Hematopoietic multipotent progenitor cell treated with erythropoietin and hydrocortisone succinate and interleukin-3 and kit ligand, for 17 days (in vitro differentiated cells): ENCODE measurements at regions not wholly inside any gene's neighbourhood (a gene's known extent, or its start where the extent isn't known, plus 50 kb on each side); places are given as distances from the start of the nearest gene placed in this dataset.
"Not testable (repeated sequence)": the region's sequence is repeated elsewhere in the genome, so short reads cannot be mapped to it uniquely, and the experiment has no call there.

Experiments
- DNase-seq: peaks from one replicate; pipeline ENCODE4 v3.0.0-alpha.2; 2015; ENCODE audit warnings: low spot score

GRCh38 chr3:187795207-187795960, 50.1 kb upstream of the BCL6 start:
- DNase-seq, result no peak

GRCh38 chr3:187798126-187798525, 52.9 kb upstream of the BCL6 start:
- no peak for DNase-seq

DNA sequence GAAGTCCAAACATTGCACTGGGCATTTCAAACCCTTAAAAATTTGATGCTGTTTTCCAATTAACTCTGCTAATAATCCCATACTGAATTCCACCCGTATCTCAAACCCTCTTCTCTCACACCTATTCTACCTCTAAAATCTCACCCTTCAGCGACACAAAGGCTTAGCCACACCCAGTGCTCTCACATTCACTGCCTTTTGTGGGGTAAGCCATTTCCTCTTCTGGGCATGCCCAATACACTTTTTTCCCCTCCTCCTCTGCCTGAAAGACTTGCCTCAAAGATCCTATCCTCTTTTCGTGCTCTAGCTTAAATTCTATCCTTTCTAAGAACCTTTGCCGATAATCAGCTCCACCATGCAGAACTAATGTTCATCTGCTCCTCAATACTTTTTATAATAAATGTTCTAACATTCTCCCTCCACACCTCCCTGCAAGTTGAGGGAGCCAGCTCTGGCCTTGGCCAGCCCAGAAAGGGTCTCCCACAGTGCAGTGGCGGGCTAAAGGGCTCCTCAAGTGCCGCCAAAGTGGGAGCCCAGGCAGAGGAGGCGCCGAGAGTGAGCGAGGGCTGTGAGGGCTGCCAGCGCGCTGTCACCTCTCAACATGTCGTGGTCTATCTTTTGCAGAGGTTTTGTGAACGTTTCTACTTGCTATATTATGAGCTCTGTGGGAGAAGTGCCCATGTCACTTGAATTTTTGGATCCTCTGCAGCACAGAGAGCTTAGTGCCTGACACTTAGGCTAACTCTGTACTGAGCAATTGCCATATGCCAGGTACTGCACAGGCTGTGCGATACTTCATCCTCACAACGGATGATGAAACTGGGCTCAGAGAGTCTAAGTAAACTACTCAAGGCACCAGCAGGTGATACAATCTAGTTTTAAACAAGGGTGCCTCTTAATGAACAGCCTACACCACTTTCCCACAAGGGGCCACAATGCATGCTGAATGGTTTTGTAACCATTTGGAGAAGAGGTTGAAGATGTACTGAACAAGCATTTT, 53.6 kb upstream of the BCL6 start:
- DNase-seq, result no peak

- no peak for DNase-seq
These were observed 54.8 kb upstream of the BCL6 start for GRCh38 chr3:187799942-187800641.

- no peak for DNase-seq
These were observed 55.9 kb upstream of the BCL6 start for GRCh38 chr3:187801152-187801551.

DNA sequence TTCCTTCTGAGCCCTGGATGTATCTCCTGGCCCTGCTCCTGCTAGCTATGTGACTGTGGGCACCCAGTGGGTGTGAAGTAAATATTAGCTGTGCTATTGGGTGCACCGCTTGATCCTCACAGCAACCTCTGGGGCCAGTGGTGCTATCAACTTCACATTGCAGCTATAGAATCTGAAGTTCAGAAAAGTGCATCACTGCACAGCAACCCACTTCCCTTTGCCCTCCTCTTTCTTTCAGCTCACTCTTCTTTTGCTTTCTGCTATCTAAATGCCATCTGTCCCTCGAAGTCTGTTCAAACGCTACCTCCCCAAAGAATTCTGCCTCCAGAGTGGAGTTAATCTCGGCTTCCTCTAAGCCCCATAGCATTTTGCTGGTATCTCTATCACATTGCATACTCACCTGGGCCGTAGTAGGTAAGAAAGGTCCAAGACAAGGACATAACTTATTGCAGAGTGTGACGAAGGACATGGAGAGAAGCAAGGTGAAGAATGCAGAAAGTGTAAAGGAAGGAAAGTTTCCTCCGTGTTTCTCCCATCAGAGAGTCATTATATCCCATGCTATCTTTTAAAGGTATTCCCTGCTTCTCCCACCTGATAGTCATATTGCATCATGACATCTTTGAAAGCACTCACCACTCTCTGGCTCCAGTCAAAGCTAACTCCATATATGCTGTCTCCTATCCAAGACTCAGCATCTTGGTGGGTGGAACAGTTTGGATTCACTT, 57.1 kb upstream of the BCL6 start:
- DNase-seq, result no peak

DNA sequence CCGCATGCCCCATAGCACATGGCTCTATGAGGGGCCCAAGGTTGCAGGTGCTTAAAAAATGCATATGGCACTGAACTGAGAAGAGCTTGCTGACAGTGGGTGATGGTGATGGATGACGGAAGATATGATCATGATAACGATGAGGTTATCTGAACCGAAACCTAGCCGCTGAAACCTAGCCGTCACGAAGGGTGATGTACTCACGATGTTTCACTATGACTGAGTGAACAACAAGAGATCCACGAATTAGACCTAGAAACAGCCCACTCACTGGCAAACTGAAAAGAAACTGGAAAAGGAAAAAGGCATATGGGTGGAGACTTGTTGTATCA, 57.6 kb upstream of the BCL6 start:
- no peak for DNase-seq

- no peak for DNase-seq
These were observed 59.0 kb upstream of the BCL6 start for GRCh38 chr3:187804120-187804744.

DNA sequence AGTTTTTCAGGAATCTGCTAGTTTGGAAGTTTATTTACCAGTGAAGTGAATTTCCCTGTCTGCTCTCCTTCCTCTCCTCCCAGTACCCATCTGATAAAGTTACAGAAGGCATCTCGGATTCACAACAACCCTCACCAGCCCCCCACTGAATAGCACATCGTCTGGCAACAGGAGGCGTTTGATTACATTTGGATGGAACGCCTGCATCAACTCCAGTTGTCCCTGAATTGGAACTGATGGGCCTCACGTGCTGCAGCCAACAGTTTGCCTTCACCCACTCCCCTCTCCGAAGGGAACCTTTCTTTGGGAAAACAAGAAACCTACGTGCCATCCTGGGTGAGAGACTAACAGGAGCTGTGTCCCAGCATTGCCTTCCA, 59.5 kb upstream of the BCL6 start:
- no peak for DNase-seq

- DNase-seq, result no peak
These were observed 60.5 kb upstream of the BCL6 start for GRCh38 chr3:187805774-187806173.

- no peak for DNase-seq
These were observed 62.0 kb upstream of the BCL6 start for GRCh38 chr3:187807086-187807862.

- no peak for DNase-seq
These were observed 63.2 kb upstream of the BCL6 start for GRCh38 chr3:187808527-187808895.

GRCh38 chr3:187809612-187809991, 64.3 kb upstream of the BCL6 start:
- no peak for DNase-seq

- no peak for DNase-seq
These were observed 64.8 kb upstream of the BCL6 start for GRCh38 chr3:187810021-187810446.

- no peak for DNase-seq
These were observed 66.5 kb upstream of the BCL6 start for GRCh38 chr3:187811585-187812250.

GRCh38 chr3:187812496-187812895, 67.2 kb upstream of the BCL6 start:
- DNase-seq, result no peak

DNA sequence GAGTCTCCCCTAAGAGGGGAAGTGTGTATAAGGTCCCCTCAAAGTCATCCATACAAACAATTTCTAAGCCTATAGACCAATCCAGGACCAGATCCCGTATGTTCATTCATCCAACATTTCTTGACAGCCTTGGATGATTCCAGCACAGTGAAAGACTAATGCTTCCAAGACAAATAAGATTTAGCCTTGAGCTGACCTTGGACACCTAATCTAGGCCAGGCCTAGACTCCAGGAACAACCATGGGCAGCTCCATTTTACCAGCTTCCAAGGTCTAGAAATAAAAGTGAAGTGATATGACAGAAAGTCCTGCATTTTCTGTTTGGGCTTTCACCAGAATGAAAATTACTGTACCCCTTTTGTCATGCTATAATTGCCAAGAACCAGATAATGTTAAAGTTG, 67.9 kb upstream of the BCL6 start:
- no peak for DNase-seq

DNA sequence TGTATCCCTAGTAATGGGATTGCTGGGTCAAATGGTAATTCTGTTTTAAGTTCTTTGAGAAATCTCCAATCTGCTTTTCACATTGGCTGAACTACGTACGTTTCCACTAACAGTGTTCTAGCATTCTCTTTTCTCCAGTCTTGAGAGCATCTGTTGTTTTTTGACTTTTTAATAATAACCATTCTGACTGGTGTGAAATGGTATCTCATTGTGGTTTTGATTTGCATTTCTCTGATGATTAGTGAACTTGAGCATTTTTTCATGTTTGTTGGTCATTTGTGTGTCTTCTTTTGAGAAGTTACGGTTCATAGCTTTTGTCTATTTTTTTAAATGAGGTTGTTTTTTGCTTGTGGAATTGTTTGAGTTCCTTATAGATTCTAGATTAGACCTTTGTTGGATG, 72.5 kb upstream of the BCL6 start:
- DNase-seq, result not testable (repeated sequence)

DNA sequence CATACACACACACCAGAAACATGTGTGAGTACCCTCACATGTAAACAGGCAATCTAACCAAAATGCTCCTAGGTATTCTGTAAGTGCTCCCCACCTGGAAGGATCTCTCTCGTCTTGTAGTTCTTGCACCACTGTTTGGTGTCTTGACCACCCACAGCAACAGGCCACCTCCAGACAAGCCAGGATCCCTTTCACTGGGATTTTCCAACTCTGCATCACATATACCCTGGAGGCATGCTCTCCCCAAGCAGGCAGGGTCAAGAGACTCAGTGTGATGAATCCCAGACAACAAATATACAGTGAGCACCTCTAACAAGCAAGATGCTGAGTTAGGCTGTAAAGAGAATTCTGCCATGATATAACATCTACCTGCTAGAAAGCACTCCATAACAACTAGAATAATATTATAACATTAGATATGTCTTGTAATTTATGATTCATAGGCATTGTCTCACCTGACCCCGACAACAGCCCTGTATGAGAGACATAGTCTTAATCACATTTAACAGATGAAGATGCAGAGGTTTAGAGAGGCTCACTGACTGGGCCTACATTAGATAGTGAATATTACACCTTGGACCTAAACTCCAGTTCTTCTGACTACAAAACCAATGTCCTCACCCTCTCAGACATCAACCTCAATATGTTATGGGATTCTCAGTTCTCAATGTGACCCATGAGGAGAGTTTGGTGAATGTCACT, 76.5 kb upstream of the BCL6 start:
- DNase-seq, result no peak

DNA sequence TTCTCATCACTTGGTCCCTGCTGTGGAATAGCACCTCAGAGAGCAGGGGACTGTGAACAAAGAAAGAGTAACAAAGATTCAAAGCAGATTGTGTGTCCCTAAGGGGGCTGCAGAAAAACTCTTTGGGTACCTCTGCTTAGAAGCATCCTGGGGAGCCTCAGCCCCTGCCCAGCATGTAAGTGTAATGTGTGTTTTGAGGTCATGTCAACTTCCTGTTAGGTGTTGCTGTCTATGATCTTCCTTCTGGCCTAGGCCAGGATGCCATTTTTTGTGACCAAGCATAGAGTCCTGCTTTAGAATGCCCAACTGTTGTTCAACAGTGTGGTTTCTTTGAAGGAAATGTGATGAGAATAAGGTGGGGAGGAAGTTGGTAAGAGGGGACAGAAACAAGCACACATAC, 77.1 kb upstream of the BCL6 start:
- DNase-seq, result no peak
